ENCODE measurements at regions not wholly inside any gene's neighbourhood (a gene's known extent, or its start where the extent isn't known, plus 50 kb on each side); places are given as distances from the start of the nearest gene placed in this dataset.

GRCh38 chr2:239519921-239520585, 119.2 kb upstream of the HDAC4 start:
- H3K36me3 ChIP-seq (ENCODE audit: control insufficient read depth, insufficient read depth, low read length): no peaks in the 10 kb centered on the region
- TF ChIP-seq, protein P1, sequence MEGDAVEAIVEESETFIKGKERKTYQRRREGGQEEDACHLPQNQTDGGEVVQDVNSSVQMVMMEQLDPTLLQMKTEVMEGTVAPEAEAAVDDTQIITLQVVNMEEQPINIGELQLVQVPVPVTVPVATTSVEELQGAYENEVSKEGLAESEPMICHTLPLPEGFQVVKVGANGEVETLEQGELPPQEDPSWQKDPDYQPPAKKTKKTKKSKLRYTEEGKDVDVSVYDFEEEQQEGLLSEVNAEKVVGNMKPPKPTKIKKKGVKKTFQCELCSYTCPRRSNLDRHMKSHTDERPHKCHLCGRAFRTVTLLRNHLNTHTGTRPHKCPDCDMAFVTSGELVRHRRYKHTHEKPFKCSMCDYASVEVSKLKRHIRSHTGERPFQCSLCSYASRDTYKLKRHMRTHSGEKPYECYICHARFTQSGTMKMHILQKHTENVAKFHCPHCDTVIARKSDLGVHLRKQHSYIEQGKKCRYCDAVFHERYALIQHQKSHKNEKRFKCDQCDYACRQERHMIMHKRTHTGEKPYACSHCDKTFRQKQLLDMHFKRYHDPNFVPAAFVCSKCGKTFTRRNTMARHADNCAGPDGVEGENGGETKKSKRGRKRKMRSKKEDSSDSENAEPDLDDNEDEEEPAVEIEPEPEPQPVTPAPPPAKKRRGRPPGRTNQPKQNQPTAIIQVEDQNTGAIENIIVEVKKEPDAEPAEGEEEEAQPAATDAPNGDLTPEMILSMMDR (IDR thresholded peaks at IDR 0.05; ENCODE audit: insufficient read depth, low read length, poor library complexity, severe bottlenecking): no peak
- no peaks in the 10 kb centered on the region; the same call in 1 of the 2 replicates for H3K27me3 ChIP-seq (replicated peaks; ENCODE audit: control insufficient read depth, insufficient read depth, low read length)
- no peak overlapping the region for H3K4me3 ChIP-seq (replicated peaks; ENCODE audit: low read depth, low read length)
- no peak for DNase-seq (ENCODE audit: extremely low read depth, insufficient read length)

DNA sequence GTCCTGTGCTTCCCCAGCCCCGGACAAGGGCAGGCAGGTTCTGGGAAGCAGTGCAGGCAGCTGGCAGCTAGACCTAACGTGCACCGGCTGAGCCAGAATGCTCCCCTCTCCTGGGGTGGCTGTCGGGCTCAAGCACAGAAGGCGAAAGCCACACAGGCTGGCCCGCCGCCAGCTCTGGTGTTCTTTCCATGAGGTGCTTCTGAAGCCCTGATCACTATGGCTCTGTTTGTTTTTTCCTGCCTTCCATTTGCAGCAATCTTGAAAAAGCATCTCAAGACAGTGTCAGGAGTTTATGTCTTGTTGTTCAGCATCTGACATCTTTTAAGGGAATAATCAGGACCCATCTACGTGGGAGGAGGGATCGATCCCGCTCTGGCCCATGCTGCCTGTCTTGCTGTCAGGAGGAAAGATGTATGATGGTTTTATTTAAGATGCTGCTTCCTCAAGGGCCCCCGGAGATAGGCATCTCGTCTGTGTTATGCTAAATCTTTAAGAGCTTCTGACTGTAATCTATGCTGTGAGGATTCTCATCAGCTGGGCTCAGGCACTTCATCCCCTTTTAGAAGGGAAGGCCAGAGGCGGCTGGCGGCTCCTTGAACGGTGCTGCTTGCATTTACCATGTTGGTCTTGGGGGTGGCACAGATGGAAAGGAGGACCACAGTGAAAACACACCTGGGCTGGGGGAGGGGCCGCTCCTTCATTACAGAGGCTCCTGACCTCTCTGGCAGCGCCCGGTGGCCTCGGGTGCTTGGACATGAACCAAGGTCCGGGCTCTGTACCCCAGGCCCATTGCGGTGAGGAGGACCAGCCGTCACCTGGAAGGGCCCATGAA, 118.5 kb upstream of the HDAC4 start:
- no peaks in the 10 kb centered on the region; the same call in 1 of the 2 replicates for H3K27me3 ChIP-seq (replicated peaks; ENCODE audit: control insufficient read depth, insufficient read depth, low read length)
- no peak overlapping the region for H3K4me3 ChIP-seq (replicated peaks; ENCODE audit: low read depth, low read length)
- no peaks in the 10 kb centered on the region for H3K36me3 ChIP-seq (ENCODE audit: control insufficient read depth, insufficient read depth, low read length)
- TF ChIP-seq, protein P1 (IDR thresholded peaks at IDR 0.05; ENCODE audit: insufficient read depth, low read length, poor library complexity, severe bottlenecking): no peak
- DNase-seq (ENCODE audit: extremely low read depth, insufficient read length): no peak

- no peak for DNase-seq (ENCODE audit: extremely low read depth, insufficient read length)
- Histone ChIP-seq H3K27me3 (replicated peaks; ENCODE audit: control insufficient read depth, insufficient read depth, low read length) (no peaks in the 10 kb centered on the region; the same call in 1 of the 2 replicates), H3K4me3 (replicated peaks; ENCODE audit: low read depth, low read length) (no peak overlapping the region), H3K36me3 (ENCODE audit: control insufficient read depth, insufficient read depth, low read length) (no peaks in the 10 kb centered on the region)
- TF ChIP-seq, protein P1 (IDR thresholded peaks at IDR 0.05; ENCODE audit: insufficient read depth, low read length, poor library complexity, severe bottlenecking): no peak
Observed at GRCh38 chr2:239518286-239519088, 117.7 kb upstream of the HDAC4 start.

GRCh38 chr2:239517686-239518085, 116.9 kb upstream of the HDAC4 start:
- TF ChIP-seq, protein P1 (IDR thresholded peaks at IDR 0.05; ENCODE audit: insufficient read depth, low read length, poor library complexity, severe bottlenecking): no peak
- Histone ChIP-seq H3K36me3 (ENCODE audit: control insufficient read depth, insufficient read depth, low read length) (no peaks in the 10 kb centered on the region), H3K27me3 (replicated peaks; ENCODE audit: control insufficient read depth, insufficient read depth, low read length) (no peaks in the 10 kb centered on the region; the same call in 1 of the 2 replicates), H3K4me3 (replicated peaks; ENCODE audit: low read depth, low read length) (no peak overlapping the region)
- no peak for DNase-seq (ENCODE audit: extremely low read depth, insufficient read length)

DNA sequence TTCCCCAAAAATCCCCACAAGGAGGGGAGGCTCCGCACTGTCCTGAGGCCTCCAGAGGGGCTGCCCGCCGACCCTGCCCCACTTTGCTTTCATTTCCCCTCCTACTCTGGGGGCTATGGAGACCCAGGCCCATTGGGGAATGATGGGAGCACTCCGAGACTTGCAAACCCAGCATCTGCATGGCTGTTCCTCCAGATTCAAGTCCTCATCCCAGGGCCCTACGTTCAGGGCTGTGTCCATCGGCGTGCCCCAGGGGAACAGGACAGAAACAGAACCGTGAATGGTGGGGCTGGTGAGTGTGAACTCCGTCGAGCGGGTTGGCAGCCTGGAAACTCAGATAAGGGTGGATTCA, 116.1 kb upstream of the HDAC4 start:
- Histone ChIP-seq H3K27me3 (replicated peaks; ENCODE audit: control insufficient read depth, insufficient read depth, low read length) (no peaks in the 10 kb centered on the region; the same call in 1 of the 2 replicates), H3K36me3 (ENCODE audit: control insufficient read depth, insufficient read depth, low read length) (no peaks in the 10 kb centered on the region), H3K4me3 (replicated peaks; ENCODE audit: low read depth, low read length) (no peak overlapping the region)
- TF ChIP-seq, protein P1 (IDR thresholded peaks at IDR 0.05; ENCODE audit: insufficient read depth, low read length, poor library complexity, severe bottlenecking): no peak
- DNase-seq (ENCODE audit: extremely low read depth, insufficient read length): no peak

All from GM06990 (cell line).